ENCODE measurements at regions not wholly inside any gene's neighbourhood (a gene's known extent, or its start where the extent isn't known, plus 50 kb on each side); places are given as distances from the start of the nearest gene placed in this dataset.
"Not testable (repeated sequence)": the region's sequence is repeated elsewhere in the genome, so short reads cannot be mapped to it uniquely, and the experiment has no call there.

- peaks cover 3% of the 10 kb centered on the region for H3K9me3 Mint-ChIP-seq (ENCODE audit: unreplicated experiment)
- TF ChIP-seq, protein P1, sequence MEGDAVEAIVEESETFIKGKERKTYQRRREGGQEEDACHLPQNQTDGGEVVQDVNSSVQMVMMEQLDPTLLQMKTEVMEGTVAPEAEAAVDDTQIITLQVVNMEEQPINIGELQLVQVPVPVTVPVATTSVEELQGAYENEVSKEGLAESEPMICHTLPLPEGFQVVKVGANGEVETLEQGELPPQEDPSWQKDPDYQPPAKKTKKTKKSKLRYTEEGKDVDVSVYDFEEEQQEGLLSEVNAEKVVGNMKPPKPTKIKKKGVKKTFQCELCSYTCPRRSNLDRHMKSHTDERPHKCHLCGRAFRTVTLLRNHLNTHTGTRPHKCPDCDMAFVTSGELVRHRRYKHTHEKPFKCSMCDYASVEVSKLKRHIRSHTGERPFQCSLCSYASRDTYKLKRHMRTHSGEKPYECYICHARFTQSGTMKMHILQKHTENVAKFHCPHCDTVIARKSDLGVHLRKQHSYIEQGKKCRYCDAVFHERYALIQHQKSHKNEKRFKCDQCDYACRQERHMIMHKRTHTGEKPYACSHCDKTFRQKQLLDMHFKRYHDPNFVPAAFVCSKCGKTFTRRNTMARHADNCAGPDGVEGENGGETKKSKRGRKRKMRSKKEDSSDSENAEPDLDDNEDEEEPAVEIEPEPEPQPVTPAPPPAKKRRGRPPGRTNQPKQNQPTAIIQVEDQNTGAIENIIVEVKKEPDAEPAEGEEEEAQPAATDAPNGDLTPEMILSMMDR (IDR thresholded peaks at IDR 0.05; ENCODE audit: partially characterized antibody, unreplicated experiment): no peak
- no peak overlapping the region for H3K4me3 Mint-ChIP-seq (ENCODE audit: unreplicated experiment)
- H3K27ac Mint-ChIP-seq (ENCODE audit: unreplicated experiment): no peak overlapping the region
- H3K4me1 Mint-ChIP-seq (ENCODE audit: low read depth, unreplicated experiment): no peaks in the 10 kb centered on the region
- peaks cover 2% of the 10 kb centered on the region for H3K27me3 Mint-ChIP-seq (ENCODE audit: unreplicated experiment)
- peaks cover 5% of the 10 kb centered on the region for H3K36me3 Mint-ChIP-seq (ENCODE audit: unreplicated experiment)
- no peak for DNase-seq
These were observed 626.5 kb upstream of the AUTS2 start for GRCh38 chr7:68971634-68972340.

DNA sequence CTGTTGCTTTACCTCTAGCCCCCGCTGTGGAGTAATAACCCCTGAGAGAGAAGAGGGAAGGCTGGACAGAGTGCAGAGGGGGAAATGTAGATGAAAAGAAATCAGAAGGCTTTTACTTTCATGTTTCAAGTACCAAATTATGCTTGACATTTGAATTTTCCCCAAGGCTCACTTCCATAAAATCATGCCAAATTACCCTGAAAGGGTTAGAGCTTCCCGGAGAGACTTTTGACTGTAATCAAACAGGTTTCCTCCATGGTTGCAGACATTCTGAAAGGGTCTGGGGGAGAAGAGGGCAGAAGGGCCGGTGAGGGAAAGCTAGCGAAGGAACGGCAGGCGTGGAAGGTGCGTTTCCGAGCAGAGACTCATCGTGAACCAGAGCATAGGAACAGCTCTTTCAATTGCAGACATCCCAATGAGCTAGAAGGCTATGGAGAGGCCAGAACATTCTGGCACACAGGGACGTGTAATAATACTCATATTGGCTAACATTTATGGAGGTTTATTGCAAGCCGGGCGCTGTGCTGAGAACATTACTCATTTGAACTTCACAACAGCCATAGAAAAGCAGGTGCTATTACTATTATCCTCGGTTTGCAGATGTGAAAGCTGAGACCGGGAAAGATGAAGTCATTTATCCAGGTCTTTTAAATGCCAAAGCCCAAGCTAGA lies 620.8 kb upstream of the AUTS2 start:
- no peak for DNase-seq
- Mint-ChIP-seq H3K27ac (ENCODE audit: unreplicated experiment) (no peak overlapping the region), H3K4me3 (ENCODE audit: unreplicated experiment) (no peak overlapping the region), H3K4me1 (ENCODE audit: low read depth, unreplicated experiment) (no peaks in the 10 kb centered on the region), H3K9me3 (ENCODE audit: unreplicated experiment) (no peaks in the 10 kb centered on the region), H3K36me3 (ENCODE audit: unreplicated experiment) (peaks cover 4% of the 10 kb centered on the region), H3K27me3 (ENCODE audit: unreplicated experiment) (peaks cover 5% of the 10 kb centered on the region)
- TF ChIP-seq, protein P1 (IDR thresholded peaks at IDR 0.05; ENCODE audit: partially characterized antibody, unreplicated experiment): no peak

DNA sequence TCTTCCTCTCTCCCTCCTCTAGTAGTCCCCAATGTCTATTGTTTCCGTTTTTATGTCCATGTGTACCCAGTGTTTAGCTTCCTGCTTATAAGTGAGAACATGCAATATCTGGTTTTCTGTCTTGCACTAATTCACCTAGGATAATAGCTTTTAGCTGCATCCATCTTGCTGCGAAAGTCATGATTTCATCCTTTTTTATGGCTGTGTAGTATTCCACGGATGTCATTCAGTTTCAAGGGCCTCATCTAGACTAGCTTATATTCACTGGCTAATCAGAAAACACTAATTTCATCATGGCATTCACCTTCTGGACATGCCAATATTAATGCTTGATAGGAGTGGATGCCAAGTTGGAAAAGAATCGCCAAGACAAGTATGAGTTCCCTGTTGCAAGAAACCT lies 619.6 kb upstream of the AUTS2 start:
- H3K27ac Mint-ChIP-seq (ENCODE audit: unreplicated experiment): no peak overlapping the region
- H3K4me1 Mint-ChIP-seq (ENCODE audit: low read depth, unreplicated experiment): no peaks in the 10 kb centered on the region
- H3K27me3 Mint-ChIP-seq (ENCODE audit: unreplicated experiment): peaks cover 6% of the 10 kb centered on the region
- DNase-seq: no peak
- no peaks in the 10 kb centered on the region for H3K9me3 Mint-ChIP-seq (ENCODE audit: unreplicated experiment)
- no peak overlapping the region for H3K4me3 Mint-ChIP-seq (ENCODE audit: unreplicated experiment)
- peaks cover 4% of the 10 kb centered on the region for H3K36me3 Mint-ChIP-seq (ENCODE audit: unreplicated experiment)
- TF ChIP-seq, protein P1 (IDR thresholded peaks at IDR 0.05; ENCODE audit: partially characterized antibody, unreplicated experiment): no peak

DNA sequence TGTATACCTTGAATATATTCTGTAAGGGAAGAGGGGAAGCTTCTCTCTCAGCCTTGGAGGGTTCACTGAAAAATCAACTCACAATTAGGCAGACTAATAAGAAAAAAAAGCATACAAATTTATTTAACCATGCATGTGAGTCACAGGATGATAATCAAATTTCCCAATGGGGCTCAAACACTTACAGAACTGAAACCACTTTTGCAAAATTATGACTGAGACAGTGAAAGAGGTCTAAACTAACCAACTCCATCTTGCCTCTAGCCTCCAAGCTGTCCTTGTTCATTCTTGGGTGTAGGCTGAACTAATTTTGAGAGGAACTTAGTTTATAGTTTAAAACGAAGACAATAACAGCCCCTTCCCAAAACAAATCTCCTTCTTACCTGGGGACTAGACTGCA lies 618.3 kb upstream of the AUTS2 start:
- H3K36me3 Mint-ChIP-seq (ENCODE audit: unreplicated experiment): peaks cover 4% of the 10 kb centered on the region
- H3K27ac Mint-ChIP-seq (ENCODE audit: unreplicated experiment): no peak overlapping the region
- no peak overlapping the region for H3K4me3 Mint-ChIP-seq (ENCODE audit: unreplicated experiment)

DNA sequence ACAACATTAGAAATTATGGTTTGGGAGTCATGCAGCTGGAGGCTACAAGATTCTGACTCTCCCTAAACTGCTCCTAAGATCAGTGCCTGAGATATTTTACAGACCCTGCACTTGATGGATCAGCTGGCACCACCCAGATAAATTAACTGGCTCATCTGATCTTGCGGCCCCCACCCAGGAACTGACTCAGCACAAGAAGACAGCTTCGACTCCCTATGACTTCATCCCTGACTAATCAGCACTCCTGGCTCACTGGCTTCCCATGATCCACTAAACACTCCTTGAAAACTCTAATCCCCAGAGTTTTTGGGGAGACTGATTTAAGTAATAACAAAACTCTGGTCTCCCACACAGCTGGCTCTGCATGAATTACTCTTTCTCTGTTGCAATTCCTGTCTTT lies 617.8 kb upstream of the AUTS2 start:
- H3K4me3 Mint-ChIP-seq (ENCODE audit: unreplicated experiment); H3K36me3 Mint-ChIP-seq (ENCODE audit: unreplicated experiment); H3K9me3 Mint-ChIP-seq (ENCODE audit: unreplicated experiment); DNase-seq; H3K27ac Mint-ChIP-seq (ENCODE audit: unreplicated experiment); H3K27me3 Mint-ChIP-seq (ENCODE audit: unreplicated experiment); H3K4me1 Mint-ChIP-seq (ENCODE audit: low read depth, unreplicated experiment): not testable (repeated sequence)

More for the DNA sequence above, 618.3 kb upstream of the AUTS2 start:
- Mint-ChIP-seq H3K27me3 (ENCODE audit: unreplicated experiment) (peaks cover 4% of the 10 kb centered on the region), H3K4me1 (ENCODE audit: low read depth, unreplicated experiment) (no peaks in the 10 kb centered on the region), H3K9me3 (ENCODE audit: unreplicated experiment) (no peaks in the 10 kb centered on the region)
- TF ChIP-seq, protein P1 (IDR thresholded peaks at IDR 0.05; ENCODE audit: partially characterized antibody, unreplicated experiment): no peak
- no peak for DNase-seq
